Rectal smooth muscle tissue (tissue), 1 donor: ENCODE measurements at regions not wholly inside any gene's neighbourhood (a gene's known extent, or its start where the extent isn't known, plus 50 kb on each side); places are given as distances from the start of the nearest gene placed in this dataset.
"Not testable (repeated sequence)": the region's sequence is repeated elsewhere in the genome, so short reads cannot be mapped to it uniquely, and the experiment has no call there.

Experiments
- H3K27ac ChIP-seq: one replicate; pipeline ENCODE4 v1.7.0; 2013; ENCODE audit warnings: low read depth, low read length, inconsistent platforms
- H3K27me3 ChIP-seq: one replicate; pipeline ENCODE4 v1.7.0; 2013; ENCODE audit warnings: low read length; ENCODE audit not compliant: control insufficient read depth, insufficient read depth
- H3K36me3 ChIP-seq: one replicate; pipeline ENCODE4 v1.7.0; 2013; ENCODE audit warnings: low read length; ENCODE audit not compliant: control insufficient read depth, insufficient read depth
- H3K4me1 ChIP-seq: one replicate; pipeline ENCODE4 v1.7.0; 2013; ENCODE audit warnings: low read length; ENCODE audit not compliant: control insufficient read depth, insufficient read depth
- H3K4me3 ChIP-seq: one replicate; pipeline ENCODE4 v1.7.0; 2013; ENCODE audit warnings: low read length
- H3K9ac ChIP-seq: one replicate; pipeline ENCODE4 v1.7.0; 2013; ENCODE audit warnings: low read length

DNA sequence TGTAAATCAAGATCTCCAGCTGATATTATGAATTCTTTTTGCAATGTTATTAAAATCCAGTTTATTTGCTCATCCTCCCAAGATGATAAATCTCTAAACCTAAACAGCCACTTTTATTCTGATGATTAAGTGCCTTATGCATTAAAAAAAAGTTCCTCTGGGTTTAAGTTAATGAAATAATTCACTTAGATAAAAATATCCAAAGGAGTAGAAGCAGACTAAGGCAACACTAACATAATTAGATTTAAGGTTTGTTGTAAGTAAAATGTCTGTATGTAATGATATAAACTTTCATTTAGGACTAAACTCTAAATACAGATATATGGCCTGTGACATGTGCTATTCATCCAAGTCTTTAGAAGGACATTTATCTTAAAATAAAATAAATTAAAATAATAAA is 457.2 kb downstream of the TENT5A start:
- Histone ChIP-seq H3K36me3 (no peaks in the 10 kb centered on the region), H3K27ac (no peak overlapping the region), H3K4me3 (no peak overlapping the region), H3K4me1 (no peaks in the 10 kb centered on the region), H3K27me3 (no peaks in the 10 kb centered on the region), H3K9ac (no peak overlapping the region)

GRCh38 chr6:81293896-81294295 is 458.6 kb downstream of the TENT5A start:
- H3K27ac ChIP-seq, result no peak overlapping the region

GRCh38 chr6:81289229-81289628 is 463.3 kb downstream of the TENT5A start:
- H3K36me3 ChIP-seq, result no peaks in the 10 kb centered on the region
- no peak overlapping the region for H3K4me3 ChIP-seq
- no peak overlapping the region for H3K27ac ChIP-seq
- no peaks in the 10 kb centered on the region for H3K27me3 ChIP-seq
- H3K4me1 ChIP-seq, result no peaks in the 10 kb centered on the region
- no peak overlapping the region for H3K9ac ChIP-seq

More at GRCh38 chr6:81293896-81294295, 458.6 kb downstream of the TENT5A start:
- no peaks in the 10 kb centered on the region for H3K27me3 ChIP-seq
- H3K4me1 ChIP-seq, result no peaks in the 10 kb centered on the region
- H3K4me3 ChIP-seq, result no peak overlapping the region
- no peaks in the 10 kb centered on the region for H3K36me3 ChIP-seq
- no peak overlapping the region for H3K9ac ChIP-seq

- H3K9ac ChIP-seq, result no peak overlapping the region
- no peaks in the 10 kb centered on the region for H3K4me1 ChIP-seq
- peak overlapping the region; percentile 37 for H3K4me3 ChIP-seq
- no peaks in the 10 kb centered on the region for H3K27me3 ChIP-seq
- H3K27ac ChIP-seq, result no peak overlapping the region
- no peaks in the 10 kb centered on the region for H3K36me3 ChIP-seq
Measured at GRCh38 chr6:81265106-81265505, 487.4 kb downstream of the TENT5A start.

- Histone ChIP-seq H3K9ac (no peak overlapping the region), H3K4me3 (no peak overlapping the region), H3K27me3 (no peaks in the 10 kb centered on the region), H3K27ac (no peak overlapping the region), H3K36me3 (no peaks in the 10 kb centered on the region), H3K4me1 (no peaks in the 10 kb centered on the region)
Measured at GRCh38 chr6:81263531-81264168, 488.8 kb downstream of the TENT5A start.

GRCh38 chr6:81262656-81263055 is 489.8 kb downstream of the TENT5A start:
- H3K9ac ChIP-seq, result no peak overlapping the region
- no peaks in the 10 kb centered on the region for H3K27me3 ChIP-seq
- H3K36me3 ChIP-seq, result no peaks in the 10 kb centered on the region
- no peak overlapping the region for H3K27ac ChIP-seq
- H3K4me1 ChIP-seq, result no peaks in the 10 kb centered on the region
- no peak overlapping the region for H3K4me3 ChIP-seq

- not testable (repeated sequence) for H3K27ac ChIP-seq, H3K9ac ChIP-seq, H3K4me1 ChIP-seq, H3K4me3 ChIP-seq, H3K27me3 ChIP-seq, H3K36me3 ChIP-seq
Measured at GRCh38 chr6:81256223-81256622, 496.3 kb downstream of the TENT5A start.

GRCh38 chr6:81253821-81254220 is 498.7 kb downstream of the TENT5A start:
- H3K36me3 ChIP-seq, result no peaks in the 10 kb centered on the region
- no peaks in the 10 kb centered on the region for H3K4me1 ChIP-seq
- H3K27me3 ChIP-seq, result no peaks in the 10 kb centered on the region
- no peak overlapping the region for H3K4me3 ChIP-seq
- H3K9ac ChIP-seq, result no peak overlapping the region
- no peak overlapping the region for H3K27ac ChIP-seq

DNA sequence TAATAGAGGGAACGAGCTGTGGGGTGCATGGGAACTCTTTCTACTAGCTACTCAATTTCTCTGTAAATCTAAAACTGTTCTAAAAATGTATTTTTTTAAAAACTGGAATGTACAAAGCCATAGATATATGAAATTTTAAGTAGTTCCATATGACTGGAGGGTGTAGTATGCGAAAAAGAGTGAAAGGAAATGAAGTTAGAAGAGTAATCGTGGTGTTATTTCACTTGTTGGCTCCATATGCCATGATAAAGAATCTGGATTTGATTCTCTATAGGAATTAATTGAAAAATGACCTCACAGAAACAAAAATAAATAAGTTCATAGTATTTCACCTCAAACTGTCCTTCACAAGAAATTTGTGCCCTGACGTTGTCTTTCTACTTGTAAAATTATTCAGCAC is 500.2 kb downstream of the TENT5A start:
- H3K27me3 ChIP-seq, result no peaks in the 10 kb centered on the region
- H3K4me1 ChIP-seq, result no peaks in the 10 kb centered on the region
- no peak overlapping the region for H3K27ac ChIP-seq
- H3K4me3 ChIP-seq, result no peak overlapping the region
- no peaks in the 10 kb centered on the region for H3K36me3 ChIP-seq
- H3K9ac ChIP-seq, result no peak overlapping the region

DNA sequence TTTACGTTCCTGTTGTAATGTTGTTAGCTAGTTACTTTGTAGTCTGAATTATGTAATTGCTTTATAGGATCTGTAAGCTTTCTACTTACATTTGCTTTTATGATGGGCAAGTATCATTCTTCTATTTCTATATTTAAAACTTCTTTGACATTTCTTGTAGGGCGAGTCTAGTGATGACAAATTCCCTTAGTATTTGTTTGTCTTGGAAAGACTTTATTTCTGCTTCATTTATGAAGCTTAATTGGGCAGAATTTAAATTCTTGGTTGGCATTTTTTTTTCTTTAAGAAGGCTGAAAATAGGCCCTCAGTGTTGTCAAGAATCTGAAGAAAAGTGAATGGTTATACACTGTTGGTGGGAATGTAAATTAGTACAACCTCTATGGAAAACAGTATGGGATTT is 506.3 kb downstream of the TENT5A start:
- Histone ChIP-seq H3K4me3 (no peak overlapping the region), H3K27me3 (no peaks in the 10 kb centered on the region), H3K27ac (no peak overlapping the region), H3K4me1 (no peaks in the 10 kb centered on the region), H3K36me3 (no peaks in the 10 kb centered on the region), H3K9ac (no peak overlapping the region)

GRCh38 chr6:81242624-81243023 is 509.9 kb downstream of the TENT5A start:
- Histone ChIP-seq H3K27ac (no peak overlapping the region), H3K9ac (no peak overlapping the region), H3K4me3 (no peak overlapping the region), H3K36me3 (no peaks in the 10 kb centered on the region), H3K4me1 (no peaks in the 10 kb centered on the region), H3K27me3 (no peaks in the 10 kb centered on the region)

DNA sequence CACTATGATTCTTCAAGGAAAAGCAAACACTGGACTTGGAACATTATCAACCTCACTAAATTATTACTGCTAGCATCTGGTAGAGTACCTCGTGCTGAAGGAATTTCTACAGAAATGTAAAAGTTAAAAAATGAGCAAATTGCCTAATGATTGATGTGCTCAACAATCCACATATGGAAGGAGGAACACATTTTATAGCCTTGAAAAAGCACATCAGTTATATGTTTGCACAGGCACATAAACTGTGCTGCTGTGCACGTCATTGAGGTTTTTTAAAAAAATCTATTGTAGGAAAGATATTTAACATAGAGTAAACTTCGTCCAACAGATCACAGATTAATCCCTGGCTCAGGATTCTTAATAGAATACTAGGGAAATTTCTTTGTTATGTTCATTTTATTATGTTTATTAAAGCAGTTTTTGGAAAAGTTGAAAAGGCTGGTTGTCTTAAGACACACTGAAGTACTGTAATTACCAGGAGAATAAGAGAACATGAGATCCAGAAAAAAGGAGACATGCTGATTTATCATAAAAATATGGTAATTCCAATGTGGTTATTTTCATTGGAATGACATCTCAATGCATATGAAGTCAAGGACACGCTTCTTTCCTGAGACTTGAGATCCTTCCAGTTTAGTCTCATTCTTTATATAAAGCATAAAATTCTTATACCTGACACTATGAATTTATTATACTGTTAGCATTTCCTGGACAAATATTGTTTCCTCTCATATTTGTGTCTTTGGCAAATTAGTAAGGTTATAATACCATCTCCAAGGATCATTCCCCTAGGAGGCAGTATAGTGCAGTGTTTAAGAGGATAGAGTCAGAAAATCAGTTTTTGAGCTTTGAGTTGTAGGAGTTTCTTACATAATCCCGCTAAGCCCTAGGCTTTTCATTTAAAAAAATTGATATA is 511.1 kb downstream of the TENT5A start:
- H3K27me3 ChIP-seq, result no peaks in the 10 kb centered on the region

GRCh38 chr6:81238390-81238789 is 514.1 kb downstream of the TENT5A start:
- Histone ChIP-seq H3K4me1 (no peaks in the 10 kb centered on the region), H3K9ac (no peak overlapping the region), H3K27ac (no peak overlapping the region), H3K36me3 (no peaks in the 10 kb centered on the region), H3K27me3 (no peaks in the 10 kb centered on the region), H3K4me3 (no peak overlapping the region)

More for the DNA sequence above, 511.1 kb downstream of the TENT5A start:
- Histone ChIP-seq H3K4me3 (no peak overlapping the region), H3K9ac (no peak overlapping the region), H3K27ac (no peak overlapping the region), H3K4me1 (no peaks in the 10 kb centered on the region), H3K36me3 (no peaks in the 10 kb centered on the region)
